CD4-positive, alpha-beta T cell (primary cell): ENCODE measurements at regions not wholly inside any gene's neighbourhood (a gene's known extent, or its start where the extent isn't known, plus 50 kb on each side); places are given as distances from the start of the nearest gene placed in this dataset.

Source experiments
- ATAC-seq: fragments of 200-7000 bp; cut with Tn5 transposase; one replicate; pipeline ENCODE4 v1.10.0; 2022; ENCODE audit warnings: mild to moderate bottlenecking; ENCODE audit not compliant: poor library complexity
- CTCF ChIA-PET: fragments of 350-600 bp; sonication (Branson Sonifier 250); formaldehyde crosslinking; loops from one replicate; lab custom pipeline; 2021; ENCODE audit warnings: antibody characterized with exemption, inconsistent platforms; lab: Charles Lee
- POLR2A ChIA-PET: fragments of 350-600 bp; sonication (Branson Sonifier 250); formaldehyde crosslinking; loops from one replicate; lab custom pipeline; 2021; ENCODE audit warnings: antibody characterized with exemption, inconsistent platforms; lab: Charles Lee
- DNase-seq, 14 experiments: peaks; one replicate each; pipeline ENCODE4 v3.0.0-alpha.2; 2013 to 2020; ENCODE audit warnings: mixed read lengths in 2 of 14
- H3K27ac ChIP-seq, 2 donors: one replicate each; pipeline versions ENCODE4 v1.5.1 to v1.7.0; 2013; ENCODE audit warnings: low read length in 2 of 2, low read depth in 1 of 2, mild to moderate bottlenecking in 1 of 2
- H3K27me3 ChIP-seq, 2 experiments: 1 replicate in 1 of 2; 2 replicates in 1 of 2; pipeline versions ENCODE4 v1.6.1 to v1.7.0; 2013; ENCODE audit warnings: low read length in 2 of 2, control low read depth in 1 of 2, mild to moderate bottlenecking in 1 of 2, moderate library complexity in 1 of 2; ENCODE audit not compliant: insufficient read depth in 2 of 2, control insufficient read depth in 1 of 2
- H3K36me3 ChIP-seq: one replicate; pipeline ENCODE4 v1.6.1; 2013; ENCODE audit warnings: low read length, control low read depth; ENCODE audit not compliant: insufficient read depth
- H3K4me1 ChIP-seq: one replicate; pipeline ENCODE4 v1.6.1; 2013; ENCODE audit warnings: low read length, control low read depth; ENCODE audit not compliant: insufficient read depth
- H3K4me3 ChIP-seq: one replicate; pipeline ENCODE4 v1.5.1; 2013; ENCODE audit warnings: mild to moderate bottlenecking, low read length, moderate library complexity
- H3K9me3 ChIP-seq, 2 experiments: 1 replicate in 1 of 2; 2 replicates in 1 of 2; pipeline versions ENCODE4 v1.6.1 to v1.7.0; 2013; ENCODE audit warnings: low read length in 2 of 2, mild to moderate bottlenecking in 2 of 2, control low read depth in 1 of 2, moderate library complexity in 1 of 2; ENCODE audit not compliant: control insufficient read depth in 1 of 2, insufficient read depth in 1 of 2
- H3K27ac Mint-ChIP-seq: one replicate; pipeline ENCODE4 v1.8.0; 2020; ENCODE audit warnings: mixed read lengths
- H3K27me3 Mint-ChIP-seq: one replicate; pipeline ENCODE4 v1.8.0; 2021; ENCODE audit warnings: mixed read lengths
- H3K36me3 Mint-ChIP-seq: one replicate; pipeline ENCODE4 v1.8.0; 2021; ENCODE audit warnings: low read depth, mixed read lengths
- H3K4me1 Mint-ChIP-seq: one replicate; pipeline ENCODE4 v1.8.0; 2021; ENCODE audit warnings: low read depth, mixed read lengths
- H3K4me3 Mint-ChIP-seq: one replicate; pipeline ENCODE4 v1.8.0; 2020; ENCODE audit warnings: mild to moderate bottlenecking, mixed read lengths
- H3K9me3 Mint-ChIP-seq: one replicate; pipeline ENCODE4 v1.8.0; 2020; ENCODE audit warnings: mixed read lengths
- intact Hi-C, 2 experiments: fragments of 100-400 bp; cut with DNase I in 1 of 2; cut with micrococcal nuclease in 1 of 2; formaldehyde crosslinking; loops; one replicate each; pipeline versions ENCODE4 v1.15.1 to v1.9.0; 2023 to 2025; cut with DNase I, micrococcal nuclease
- TF ChIP-seq, protein P1 (sequence below): fragments of 200-600 bp; IDR thresholded peaks from one replicate; pipeline ENCODE4 v1.8.0; 2022; ENCODE audit warnings: antibody characterized with exemption, mild to moderate bottlenecking

DNA sequence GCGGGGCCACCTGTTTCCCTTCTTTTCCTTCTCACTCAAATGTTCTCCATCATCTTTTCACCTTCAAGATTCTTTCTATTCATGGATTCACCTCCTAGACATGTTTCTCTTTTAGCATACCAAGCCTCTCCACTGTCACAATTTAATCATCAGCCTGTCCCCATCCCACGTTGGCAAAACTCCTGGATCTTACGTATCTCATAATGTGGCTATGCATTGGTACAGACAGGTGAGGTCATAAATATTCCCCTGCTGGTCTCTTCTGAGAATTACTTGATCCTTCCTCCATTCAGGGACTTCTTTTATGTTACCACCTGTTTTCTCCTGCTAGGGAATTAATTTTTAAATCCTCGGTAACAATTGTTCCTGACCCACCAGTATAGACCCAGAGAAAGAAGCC is 262.6 kb upstream of the NEBL start:
- Histone ChIP-seq H3K36me3 (no peaks in the 10 kb centered on the region), H3K4me3 (no peak overlapping the region), H3K9me3 (no peaks in the 10 kb centered on the region), H3K27ac (no peak overlapping the region), H3K27me3 (peaks cover 0 to 5% of the 10 kb centered on the region in 2 experiments), H3K4me1 (no peaks in the 10 kb centered on the region)
- CTCF ChIA-PET = no interaction called here
- DNase-seq = no peak
- no peak overlapping the region for H3K27ac Mint-ChIP-seq
- peaks cover 2% of the 10 kb centered on the region for H3K9me3 Mint-ChIP-seq
- ATAC-seq = no peak
- no peak overlapping the region for H3K4me3 Mint-ChIP-seq
- no peaks in the 10 kb centered on the region for H3K4me1 Mint-ChIP-seq
- intact Hi-C loops = no loop called here
- TF ChIP-seq, protein P1, sequence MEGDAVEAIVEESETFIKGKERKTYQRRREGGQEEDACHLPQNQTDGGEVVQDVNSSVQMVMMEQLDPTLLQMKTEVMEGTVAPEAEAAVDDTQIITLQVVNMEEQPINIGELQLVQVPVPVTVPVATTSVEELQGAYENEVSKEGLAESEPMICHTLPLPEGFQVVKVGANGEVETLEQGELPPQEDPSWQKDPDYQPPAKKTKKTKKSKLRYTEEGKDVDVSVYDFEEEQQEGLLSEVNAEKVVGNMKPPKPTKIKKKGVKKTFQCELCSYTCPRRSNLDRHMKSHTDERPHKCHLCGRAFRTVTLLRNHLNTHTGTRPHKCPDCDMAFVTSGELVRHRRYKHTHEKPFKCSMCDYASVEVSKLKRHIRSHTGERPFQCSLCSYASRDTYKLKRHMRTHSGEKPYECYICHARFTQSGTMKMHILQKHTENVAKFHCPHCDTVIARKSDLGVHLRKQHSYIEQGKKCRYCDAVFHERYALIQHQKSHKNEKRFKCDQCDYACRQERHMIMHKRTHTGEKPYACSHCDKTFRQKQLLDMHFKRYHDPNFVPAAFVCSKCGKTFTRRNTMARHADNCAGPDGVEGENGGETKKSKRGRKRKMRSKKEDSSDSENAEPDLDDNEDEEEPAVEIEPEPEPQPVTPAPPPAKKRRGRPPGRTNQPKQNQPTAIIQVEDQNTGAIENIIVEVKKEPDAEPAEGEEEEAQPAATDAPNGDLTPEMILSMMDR = no peak
- H3K36me3 Mint-ChIP-seq = no peaks in the 10 kb centered on the region
- H3K27me3 Mint-ChIP-seq = peaks cover 24% of the 10 kb centered on the region
- POLR2A ChIA-PET = no interaction called here

- ATAC-seq = no peak
- no peak overlapping the region for H3K27ac ChIP-seq
- no peaks in the 10 kb centered on the region for H3K36me3 ChIP-seq
- Mint-ChIP-seq H3K36me3 (no peaks in the 10 kb centered on the region), H3K27me3 (peaks cover 23% of the 10 kb centered on the region), H3K27ac (no peak overlapping the region), H3K4me3 (no peak overlapping the region), H3K4me1 (no peaks in the 10 kb centered on the region), H3K9me3 (peaks cover 2% of the 10 kb centered on the region)
- H3K4me1 ChIP-seq = no peaks in the 10 kb centered on the region
- POLR2A ChIA-PET = no interaction called here
- no peak overlapping the region for H3K4me3 ChIP-seq
- H3K9me3 ChIP-seq = no peaks in the 10 kb centered on the region
- TF ChIP-seq, protein P1 = no peak
- DNase-seq = no peak
- H3K27me3 ChIP-seq = peaks cover 0 to 5% of the 10 kb centered on the region in 2 experiments
- CTCF ChIA-PET = no interaction called here
- intact Hi-C loops = no loop called here
Observed at GRCh38 chr10:21158301-21158700, 261.2 kb upstream of the NEBL start.

- H3K27ac Mint-ChIP-seq = no peak overlapping the region
- TF ChIP-seq, protein P1 = no peak
- POLR2A ChIA-PET = no interaction called here
Observed at GRCh38 chr10:21157664-21158063, 260.6 kb upstream of the NEBL start.

More at GRCh38 chr10:21157664-21158063, 260.6 kb upstream of the NEBL start:
- H3K36me3 ChIP-seq = no peaks in the 10 kb centered on the region
- intact Hi-C loops = no loop called here
- ATAC-seq (no peak), DNase-seq (no peak)
- Mint-ChIP-seq H3K27me3 (peaks cover 23% of the 10 kb centered on the region), H3K4me3 (no peak overlapping the region), H3K9me3 (peaks cover 2% of the 10 kb centered on the region), H3K4me1 (no peaks in the 10 kb centered on the region), H3K36me3 (no peaks in the 10 kb centered on the region)
- H3K4me3 ChIP-seq = no peak overlapping the region
- no peaks in the 10 kb centered on the region for H3K9me3 ChIP-seq
- CTCF ChIA-PET = no interaction called here
- H3K27ac ChIP-seq = no peak overlapping the region
- peaks cover 0 to 5% of the 10 kb centered on the region in 2 experiments for H3K27me3 ChIP-seq
- no peaks in the 10 kb centered on the region for H3K4me1 ChIP-seq
